ENCODE measurements at regions not wholly inside any gene's neighbourhood (a gene's known extent, or its start where the extent isn't known, plus 50 kb on each side); places are given as distances from the start of the nearest gene placed in this dataset.
"Not testable (repeated sequence)": the region's sequence is repeated elsewhere in the genome, so short reads cannot be mapped to it uniquely, and the experiment has no call there.

- TF ChIP-seq EP300, CTCF, POLR2A, POLR2AphosphoS5 (IDR thresholded peaks at IDR 0.05): not testable (repeated sequence)
These were observed 52.7 kb upstream of the FAM124A start for GRCh38 chr13:51169303-51170127.

Measured in upper lobe of left lung (tissue), 4 donors.